Epithelial cell of esophagus (primary cell): ENCODE measurements at regions not wholly inside any gene's neighbourhood (a gene's known extent, or its start where the extent isn't known, plus 50 kb on each side); places are given as distances from the start of the nearest gene placed in this dataset.

ENCODE experiments used
- DNase-seq: peaks from one replicate; pipeline ENCODE4 v3.0.0; 2010; ENCODE audit warnings: low read depth
- H3K4me3 ChIP-seq: 2 replicates; pipeline ENCODE4 v1.5.1; 2011; ENCODE audit warnings: mild to moderate bottlenecking, low read length, control low read depth
- TF ChIP-seq, protein P1 (sequence below): IDR thresholded peaks from 2 replicates; pipeline ENCODE4 v1.5.1; 2011; ENCODE audit warnings: low read depth, mild to moderate bottlenecking, low read length, control low read depth, inconsistent platforms; ENCODE audit not compliant: insufficient read depth; ENCODE audit errors: missing control alignments

DNA sequence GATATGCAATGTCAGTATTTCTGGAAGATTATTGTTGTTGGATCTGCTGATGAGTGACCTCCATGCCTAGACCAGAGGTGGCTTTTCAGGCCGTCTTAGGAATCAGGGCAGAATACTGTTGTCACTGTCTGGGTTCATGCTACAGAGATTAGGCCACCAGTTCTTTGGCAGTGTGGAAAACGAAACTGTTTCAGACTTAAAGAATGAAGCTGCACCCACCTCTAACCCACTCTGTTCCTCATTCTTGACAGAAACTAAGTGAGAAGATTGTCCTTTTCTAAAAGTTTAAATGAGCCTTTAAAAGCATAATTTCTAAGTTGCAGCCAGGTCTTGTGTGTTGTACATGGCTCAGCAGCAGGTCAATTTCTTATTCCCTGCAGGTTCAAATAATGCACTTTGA, 444.3 kb downstream of the ENC1 start:
- TF ChIP-seq, protein P1, sequence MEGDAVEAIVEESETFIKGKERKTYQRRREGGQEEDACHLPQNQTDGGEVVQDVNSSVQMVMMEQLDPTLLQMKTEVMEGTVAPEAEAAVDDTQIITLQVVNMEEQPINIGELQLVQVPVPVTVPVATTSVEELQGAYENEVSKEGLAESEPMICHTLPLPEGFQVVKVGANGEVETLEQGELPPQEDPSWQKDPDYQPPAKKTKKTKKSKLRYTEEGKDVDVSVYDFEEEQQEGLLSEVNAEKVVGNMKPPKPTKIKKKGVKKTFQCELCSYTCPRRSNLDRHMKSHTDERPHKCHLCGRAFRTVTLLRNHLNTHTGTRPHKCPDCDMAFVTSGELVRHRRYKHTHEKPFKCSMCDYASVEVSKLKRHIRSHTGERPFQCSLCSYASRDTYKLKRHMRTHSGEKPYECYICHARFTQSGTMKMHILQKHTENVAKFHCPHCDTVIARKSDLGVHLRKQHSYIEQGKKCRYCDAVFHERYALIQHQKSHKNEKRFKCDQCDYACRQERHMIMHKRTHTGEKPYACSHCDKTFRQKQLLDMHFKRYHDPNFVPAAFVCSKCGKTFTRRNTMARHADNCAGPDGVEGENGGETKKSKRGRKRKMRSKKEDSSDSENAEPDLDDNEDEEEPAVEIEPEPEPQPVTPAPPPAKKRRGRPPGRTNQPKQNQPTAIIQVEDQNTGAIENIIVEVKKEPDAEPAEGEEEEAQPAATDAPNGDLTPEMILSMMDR: no peak
- H3K4me3 ChIP-seq: no peak overlapping the region
- DNase-seq: no peak

DNA sequence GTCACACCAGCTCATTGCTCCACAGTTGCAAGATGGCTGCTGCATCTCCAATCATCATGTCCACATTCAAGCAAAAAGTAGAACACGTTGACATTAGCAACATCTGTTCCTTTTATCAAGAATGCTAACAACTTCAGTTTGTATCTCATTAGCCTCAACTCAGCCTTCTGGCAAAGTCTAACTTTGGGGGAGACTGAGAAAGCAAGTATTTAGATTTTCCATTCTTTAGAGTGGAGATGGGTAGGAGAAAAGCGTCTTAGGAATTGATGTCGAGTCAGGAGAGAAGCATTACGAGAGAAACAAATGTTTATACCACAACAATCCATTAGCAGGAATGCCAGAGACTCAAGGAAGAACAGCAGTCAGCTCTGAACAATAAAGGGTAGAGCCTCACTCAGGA, 446.3 kb downstream of the ENC1 start:
- no peak overlapping the region for H3K4me3 ChIP-seq
- TF ChIP-seq, protein P1: no peak
- no peak for DNase-seq

DNA sequence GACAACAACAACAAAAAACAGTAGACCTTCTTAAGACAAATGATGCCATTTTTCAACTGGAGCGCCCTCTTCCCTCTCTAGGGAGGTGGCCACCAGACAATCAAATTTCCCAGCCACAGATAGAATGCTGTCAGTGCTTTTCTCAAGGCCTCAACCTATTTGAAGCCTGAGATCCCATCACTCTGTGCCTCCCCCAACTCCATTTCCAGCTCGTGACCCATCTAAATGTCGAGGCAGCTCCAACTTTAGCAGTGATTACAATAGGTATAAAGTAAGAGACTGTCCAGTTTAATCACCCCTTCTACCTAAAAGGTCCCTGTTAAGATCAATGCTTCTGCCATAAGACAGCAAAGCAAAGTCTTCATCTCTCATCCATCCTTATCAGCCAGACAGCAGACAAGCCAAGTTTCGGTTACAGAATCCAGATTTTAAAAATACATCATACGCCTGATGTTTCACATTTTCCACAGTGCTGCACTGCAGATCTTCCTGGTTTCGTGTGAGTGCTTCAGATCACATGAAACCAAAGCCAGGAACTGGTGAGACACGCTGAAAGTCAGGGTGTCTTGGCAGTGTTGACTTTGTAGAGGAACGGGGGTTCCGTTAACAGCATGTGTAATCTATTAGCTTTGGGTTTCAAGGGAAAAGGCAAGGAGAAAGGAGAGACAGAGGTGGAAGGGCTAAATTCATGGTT, 447.8 kb downstream of the ENC1 start:
- H3K4me3 ChIP-seq: no peak overlapping the region
- no peak for DNase-seq
- TF ChIP-seq, protein P1: no peak

DNA sequence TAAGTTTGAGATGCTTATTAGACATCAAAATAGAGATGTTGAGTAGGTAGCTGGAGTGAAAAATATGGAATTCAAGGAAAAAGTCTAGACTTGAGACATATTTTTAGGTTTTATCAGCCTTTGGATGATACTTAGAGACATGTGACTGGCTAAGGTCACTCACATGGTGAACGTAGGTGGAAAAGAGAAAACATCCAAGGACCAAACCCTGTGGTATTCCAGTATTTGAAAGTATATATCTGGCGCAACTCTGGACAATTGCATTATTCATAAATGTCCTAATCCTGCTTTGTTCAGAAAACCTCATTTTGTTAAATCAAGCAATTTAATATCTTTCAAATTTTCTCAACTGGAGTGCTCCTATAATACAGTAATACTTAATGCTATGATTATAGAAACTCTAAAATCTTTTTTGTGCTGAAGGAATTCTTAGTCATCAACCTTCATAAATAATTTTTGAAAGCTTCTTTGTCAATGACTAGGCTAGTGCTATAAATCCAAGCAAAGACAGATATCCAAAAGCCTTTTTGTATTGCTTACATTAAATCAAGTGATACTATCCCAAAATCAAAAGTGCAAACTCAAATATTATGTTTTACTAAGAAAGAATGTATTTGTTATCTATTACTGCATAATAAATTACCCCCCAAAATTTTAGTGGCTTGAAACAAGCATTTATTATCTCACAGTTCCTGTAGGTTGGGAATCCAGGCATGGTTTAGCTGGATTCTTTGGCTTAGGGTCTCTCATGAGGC, 452.0 kb downstream of the ENC1 start:
- no peak overlapping the region for H3K4me3 ChIP-seq
- TF ChIP-seq, protein P1: no peak
- no peak for DNase-seq

DNA sequence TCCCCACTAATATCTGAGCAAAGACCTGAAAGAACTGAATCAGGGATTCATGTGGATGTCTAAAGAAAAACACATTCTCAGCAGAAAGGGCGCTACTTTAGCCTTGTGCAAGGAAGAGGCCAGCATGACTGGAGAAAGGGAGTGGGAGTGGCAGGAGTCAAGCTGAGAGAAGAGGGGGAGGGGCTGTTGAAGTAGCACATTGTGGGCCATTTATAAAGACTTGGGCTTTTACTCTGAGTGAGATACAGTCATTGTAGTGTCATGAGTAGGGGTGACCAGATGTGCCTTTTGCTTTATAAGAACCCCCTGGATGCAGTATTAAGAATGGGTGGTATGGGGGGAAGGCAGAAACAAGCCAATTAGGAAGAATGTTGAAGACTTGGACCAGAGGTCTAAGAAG, 452.8 kb downstream of the ENC1 start:
- DNase-seq: no peak
- H3K4me3 ChIP-seq: no peak overlapping the region
- TF ChIP-seq, protein P1: no peak

DNA sequence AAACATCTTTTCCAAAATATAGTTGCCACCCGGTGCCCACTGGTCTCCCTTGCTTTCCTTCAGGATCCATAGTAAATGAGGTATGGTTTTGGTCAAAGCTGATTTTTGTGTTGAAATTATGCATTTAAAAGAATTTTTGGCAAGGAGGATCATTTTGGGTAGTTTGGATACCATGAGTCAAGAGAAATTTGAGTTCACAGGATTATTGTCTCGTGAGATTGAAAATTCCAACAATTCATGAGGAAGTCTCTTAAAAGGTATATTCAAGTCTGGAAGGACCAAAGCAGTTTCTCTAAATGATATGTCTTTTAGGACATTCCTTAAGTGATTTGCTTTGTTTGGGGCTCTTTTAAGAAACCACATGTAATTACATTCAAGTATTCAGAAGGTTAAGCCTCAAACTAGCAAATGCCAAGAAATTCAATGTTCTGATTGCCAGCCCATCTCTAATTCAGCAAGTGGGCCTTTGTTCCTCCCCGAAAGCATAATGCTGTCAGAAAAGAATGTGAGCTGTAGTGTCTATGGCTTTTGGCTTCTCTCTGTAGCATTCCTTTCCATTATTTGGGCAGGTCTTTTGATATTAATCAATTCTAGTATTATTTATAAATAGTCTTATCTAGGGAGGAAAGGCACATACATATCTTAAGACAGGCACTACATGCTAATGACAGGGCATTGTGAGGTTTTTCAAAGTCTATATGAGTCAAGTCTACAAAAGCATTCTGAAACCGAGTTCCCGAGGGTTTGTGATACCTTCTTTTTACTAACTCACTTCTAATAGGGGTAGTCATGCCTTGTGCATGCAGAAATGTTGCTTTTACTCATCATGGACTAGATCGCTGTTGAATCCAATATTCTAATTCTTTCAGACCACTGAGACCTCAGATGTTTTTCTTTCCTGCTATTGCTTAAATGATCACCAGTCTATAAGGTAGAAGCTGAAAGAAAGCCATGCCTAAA, 453.9 kb downstream of the ENC1 start:
- TF ChIP-seq, protein P1: no peak
- no peak overlapping the region for H3K4me3 ChIP-seq
- peak; percentile 25 for DNase-seq
